Breast epithelium (tissue), 3 donors: ENCODE measurements at regions not wholly inside any gene's neighbourhood (a gene's known extent, or its start where the extent isn't known, plus 50 kb on each side); places are given as distances from the start of the nearest gene placed in this dataset.

Source experiments
- POLR2A ChIP-seq: fragments of 450-650 bp; IDR thresholded peaks from one replicate; pipeline ENCODE4 v1.6.1; 2016; ENCODE audit warnings: antibody characterized with exemption, mild to moderate bottlenecking, moderate library complexity
- POLR2AphosphoS5 ChIP-seq, 3 donors: sonication (generic); formaldehyde crosslinking; IDR thresholded peaks; one replicate each; pipeline ENCODE4 v1.6.1; 2017; ENCODE audit warnings: antibody characterized with exemption in 3 of 3
- TF ChIP-seq, protein P1 (sequence below), 3 donors: fragments of 450-650 bp; IDR thresholded peaks; one replicate each; pipeline ENCODE4 v1.5.1; 2016 to 2017; ENCODE audit warnings: antibody characterized with exemption in 3 of 3, mild to moderate bottlenecking in 3 of 3, moderate library complexity in 3 of 3

DNA sequence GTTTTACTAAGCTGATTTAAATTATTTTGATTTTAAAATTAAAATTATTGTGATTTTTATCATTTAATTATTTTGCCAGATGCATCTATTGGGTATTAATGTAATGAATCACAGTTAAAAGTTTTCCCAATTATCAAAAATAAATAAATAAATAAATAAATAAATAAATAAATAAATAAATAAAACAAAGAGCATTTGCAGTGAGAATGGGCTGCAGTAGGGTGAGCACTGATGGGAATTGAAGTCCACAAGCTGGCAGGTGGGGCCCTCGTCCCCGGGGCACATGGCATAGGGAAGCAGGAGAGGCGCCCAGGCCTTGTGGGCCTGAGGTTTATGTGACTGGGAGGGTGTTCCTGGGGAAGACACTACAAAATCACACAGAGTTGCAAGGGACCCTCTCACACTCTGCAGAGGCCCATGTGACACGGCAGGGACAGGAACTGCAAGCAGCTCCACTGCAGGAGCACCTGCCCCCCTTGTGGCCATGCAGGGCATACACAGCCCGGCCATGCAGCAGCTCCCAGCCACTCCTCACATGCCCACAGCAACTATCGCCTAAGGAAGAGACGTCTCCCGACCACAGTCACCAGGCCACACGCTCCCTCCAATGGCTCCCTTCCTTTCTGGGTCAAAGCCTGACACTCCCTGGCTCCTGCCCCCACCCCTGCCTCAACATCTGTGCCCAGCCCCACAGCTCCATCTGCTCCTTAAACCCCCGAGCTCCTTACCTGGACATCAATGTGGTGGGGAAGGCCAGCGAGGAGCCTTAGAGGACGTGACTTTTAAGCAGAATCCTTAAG lies 256.3 kb upstream of the SFSWAP start:
- TF ChIP-seq, protein P1, sequence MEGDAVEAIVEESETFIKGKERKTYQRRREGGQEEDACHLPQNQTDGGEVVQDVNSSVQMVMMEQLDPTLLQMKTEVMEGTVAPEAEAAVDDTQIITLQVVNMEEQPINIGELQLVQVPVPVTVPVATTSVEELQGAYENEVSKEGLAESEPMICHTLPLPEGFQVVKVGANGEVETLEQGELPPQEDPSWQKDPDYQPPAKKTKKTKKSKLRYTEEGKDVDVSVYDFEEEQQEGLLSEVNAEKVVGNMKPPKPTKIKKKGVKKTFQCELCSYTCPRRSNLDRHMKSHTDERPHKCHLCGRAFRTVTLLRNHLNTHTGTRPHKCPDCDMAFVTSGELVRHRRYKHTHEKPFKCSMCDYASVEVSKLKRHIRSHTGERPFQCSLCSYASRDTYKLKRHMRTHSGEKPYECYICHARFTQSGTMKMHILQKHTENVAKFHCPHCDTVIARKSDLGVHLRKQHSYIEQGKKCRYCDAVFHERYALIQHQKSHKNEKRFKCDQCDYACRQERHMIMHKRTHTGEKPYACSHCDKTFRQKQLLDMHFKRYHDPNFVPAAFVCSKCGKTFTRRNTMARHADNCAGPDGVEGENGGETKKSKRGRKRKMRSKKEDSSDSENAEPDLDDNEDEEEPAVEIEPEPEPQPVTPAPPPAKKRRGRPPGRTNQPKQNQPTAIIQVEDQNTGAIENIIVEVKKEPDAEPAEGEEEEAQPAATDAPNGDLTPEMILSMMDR (IDR thresholded peaks at IDR 0.05): peak in 1 of 3 donors; percentile 32
- no peak for TF ChIP-seq POLR2A
- no peak for TF ChIP-seq POLR2AphosphoS5 (IDR thresholded peaks at IDR 0.05)
